Glutamatergic neuron (in vitro differentiated cells): ENCODE measurements at regions not wholly inside any gene's neighbourhood (a gene's known extent, or its start where the extent isn't known, plus 50 kb on each side); places are given as distances from the start of the nearest gene placed in this dataset.

Experiments used
- DNase-seq: peaks from one replicate; pipeline ENCODE4 v3.0.0; 2022
- H3K27ac Mint-ChIP-seq: one replicate; pipeline ENCODE4 v1.8.0; 2020; ENCODE audit warnings: mild to moderate bottlenecking, mixed read lengths, inconsistent platforms; ENCODE audit not compliant: unreplicated experiment
- H3K27me3 Mint-ChIP-seq: one replicate; pipeline ENCODE4 v1.8.0; 2020; ENCODE audit warnings: mild to moderate bottlenecking, moderate library complexity, mixed read lengths, inconsistent platforms; ENCODE audit not compliant: unreplicated experiment
- H3K36me3 Mint-ChIP-seq: one replicate; pipeline ENCODE4 v1.8.0; 2020; ENCODE audit warnings: mild to moderate bottlenecking, mixed read lengths, inconsistent platforms; ENCODE audit not compliant: unreplicated experiment
- H3K4me1 Mint-ChIP-seq: one replicate; pipeline ENCODE4 v1.8.0; 2020; ENCODE audit warnings: mild to moderate bottlenecking, low read depth, mixed read lengths, inconsistent platforms; ENCODE audit not compliant: unreplicated experiment
- H3K4me3 Mint-ChIP-seq: one replicate; pipeline ENCODE4 v1.8.0; 2020; ENCODE audit warnings: mild to moderate bottlenecking, mixed read lengths, inconsistent platforms; ENCODE audit not compliant: unreplicated experiment
- H3K9me3 Mint-ChIP-seq: one replicate; pipeline ENCODE4 v1.8.0; 2020; ENCODE audit warnings: mild to moderate bottlenecking, moderate library complexity, mixed read lengths, inconsistent platforms; ENCODE audit not compliant: unreplicated experiment
- CTCF ChIP-seq: fragments of 200-600 bp; sonication (generic); IDR thresholded peaks from one replicate; pipeline ENCODE4 v1.5.0; 2021; ENCODE audit not compliant: partially characterized antibody, unreplicated experiment

GRCh38 chr22:22343581-22344296 is 99.2 kb downstream of the VPREB1 start:
- DNase-seq, result no peak
- no peak for TF ChIP-seq CTCF
- H3K4me3 Mint-ChIP-seq, result no peak overlapping the region
- H3K4me1 Mint-ChIP-seq, result no peaks in the 10 kb centered on the region
- H3K36me3 Mint-ChIP-seq, result no peaks in the 10 kb centered on the region
- peaks cover 1% of the 10 kb centered on the region for H3K9me3 Mint-ChIP-seq
- H3K27ac Mint-ChIP-seq, result no peak overlapping the region
- H3K27me3 Mint-ChIP-seq, result peaks cover 3% of the 10 kb centered on the region

GRCh38 chr22:22344430-22344829 is 99.8 kb downstream of the VPREB1 start:
- Mint-ChIP-seq H3K36me3 (no peaks in the 10 kb centered on the region), H3K9me3 (peaks cover 1% of the 10 kb centered on the region), H3K4me1 (no peaks in the 10 kb centered on the region), H3K27ac (no peak overlapping the region), H3K4me3 (no peak overlapping the region), H3K27me3 (peaks cover 9% of the 10 kb centered on the region)
- no peak for DNase-seq
- TF ChIP-seq CTCF, result no peak

GRCh38 chr22:22345781-22346180 is 101.2 kb downstream of the VPREB1 start:
- Mint-ChIP-seq H3K27me3 (peaks cover 9% of the 10 kb centered on the region), H3K27ac (no peak overlapping the region), H3K9me3 (peaks cover 1% of the 10 kb centered on the region), H3K4me3 (no peak overlapping the region), H3K36me3 (no peaks in the 10 kb centered on the region), H3K4me1 (no peaks in the 10 kb centered on the region)
- no peak for DNase-seq
- TF ChIP-seq CTCF, result no peak

- no peak for TF ChIP-seq CTCF
- Mint-ChIP-seq H3K27ac (no peak overlapping the region), H3K27me3 (peaks cover 9% of the 10 kb centered on the region), H3K9me3 (peaks cover 1% of the 10 kb centered on the region), H3K4me1 (no peaks in the 10 kb centered on the region), H3K36me3 (no peaks in the 10 kb centered on the region), H3K4me3 (no peak overlapping the region)
- DNase-seq, result no peak
Measured at GRCh38 chr22:22346401-22347107, 102.0 kb downstream of the VPREB1 start.
